HepG2 (cell line): ENCODE measurements at regions not wholly inside any gene's neighbourhood (a gene's known extent, or its start where the extent isn't known, plus 50 kb on each side); places are given as distances from the start of the nearest gene placed in this dataset.

Experiments used
- ATAC-seq: fragments of 200-7000 bp; cut with Tn5 transposase; 3 replicates; pipeline ENCODE4 v1.9.1; 2020; ENCODE audit warnings: mild to moderate bottlenecking, moderate library complexity
- BruUV-seq: library from RNA; stranded (reverse); fragments of 400-500 nt; replicated peaks from 2 replicates; lab custom pipeline; 2021; lab: Mats Ljungman, UMichigan
- CTCF ChIA-PET: fragments of 300-600 bp; formaldehyde crosslinking; extraction: SDS; loops from one replicate; lab custom pipeline; 2021; ENCODE audit warnings: low total read pairs, inconsistent platforms, low intra/inter-chr PET ratio; lab: Yijun Ruan, JAX
- POLR2A ChIA-PET: fragments of 350-600 bp; sonication (Branson Sonifier 250); formaldehyde crosslinking; loops from one replicate; lab custom pipeline; 2020; ENCODE audit warnings: antibody characterized with exemption, inconsistent platforms; lab: Yijun Ruan, JAX
- DNase-seq: peaks from one replicate; pipeline ENCODE4 v3.0.0-alpha.2; 2015; ENCODE audit warnings: low spot score
- FAIRE-seq: peaks from 3 replicates; lab custom pipeline; 2011; peaks lifted over from hg19 to GRCh38; lab: Jason Lieb, UNC
- H2AFZ ChIP-seq: one replicate; pipeline ENCODE4 v1.6.1; 2011; ENCODE audit warnings: low read length, inconsistent platforms
- H3K27ac ChIP-seq: fragments of 300-600 bp; 3 replicates; pipeline ENCODE4 v1.8.0; 2011; ENCODE audit warnings: mixed run types, mild to moderate bottlenecking, mixed read lengths, low read length, inconsistent platforms; ENCODE audit not compliant: insufficient read depth; ENCODE audit errors: extremely low read length
- H3K27me3 ChIP-seq, 2 experiments: fragments of 200-600 bp in 1 of 2; 2 replicates in 1 of 2; 3 replicates in 1 of 2; pipeline versions ENCODE4 v1.6.0 to v1.8.0; 2011; ENCODE audit warnings: low read length in 2 of 2, mild to moderate bottlenecking in 2 of 2, moderate library complexity in 2 of 2, inconsistent platforms in 1 of 2; ENCODE audit not compliant: insufficient read depth in 2 of 2, control insufficient read depth in 1 of 2
- H3K36me3 ChIP-seq, 2 experiments: fragments of 200-600 bp in 1 of 2; replicated peaks in 1 of 2; 2 replicates in 1 of 2; 3 replicates in 1 of 2; pipeline versions ENCODE4 v1.5.1 to v1.8.0; 2011; ENCODE audit warnings: low read length in 2 of 2, inconsistent platforms in 1 of 2; ENCODE audit not compliant: insufficient read depth in 2 of 2, control insufficient read depth in 1 of 2
- H3K4me1 ChIP-seq: 2 replicates; pipeline ENCODE4 v1.5.1; 2012; ENCODE audit warnings: low read length, inconsistent platforms; ENCODE audit not compliant: insufficient read depth
- H3K4me2 ChIP-seq: 2 replicates; pipeline ENCODE4 v1.6.0; 2011; ENCODE audit warnings: low read depth, low read length, inconsistent platforms
- H3K4me3 ChIP-seq, 3 experiments: fragments of 200-600 bp in 1 of 3; sonication (generic), shearing (Covaris generic) in 1 of 3; replicated peaks in 1 of 3; 2 replicates each; pipeline ENCODE4 v1.5.1; 2011 to 2016; ENCODE audit warnings: low read length in 3 of 3, inconsistent platforms in 2 of 3, low read depth in 2 of 3, mild to moderate bottlenecking in 2 of 3, control low read depth in 1 of 3, mixed read lengths in 1 of 3; ENCODE audit not compliant: insufficient read depth in 1 of 3
- H3K79me2 ChIP-seq: one replicate; pipeline ENCODE4 v1.6.1; 2011; ENCODE audit warnings: low read length, inconsistent platforms; ENCODE audit not compliant: insufficient read depth
- H3K9ac ChIP-seq: 2 replicates; pipeline ENCODE4 v1.6.0; 2011; ENCODE audit warnings: mild to moderate bottlenecking, low read depth, low read length, inconsistent platforms; ENCODE audit not compliant: insufficient read depth
- H3K9me3 ChIP-seq: 2 replicates; pipeline ENCODE4 v1.5.1; 2012; ENCODE audit warnings: mild to moderate bottlenecking, low read length
- H4K20me1 ChIP-seq: 2 replicates; pipeline ENCODE4 v1.6.0; 2011; ENCODE audit warnings: inconsistent platforms, mild to moderate bottlenecking, low read length, moderate library complexity; ENCODE audit not compliant: insufficient read depth
- CC2D1A ChIP-seq: sonication (generic); formaldehyde crosslinking; IDR thresholded peaks from 2 replicates; pipeline ENCODE4 v1.8.1; 2023; ENCODE audit warnings: mild to moderate bottlenecking, missing genetic modification reagents
- CEBPG ChIP-seq: IDR thresholded peaks from 2 replicates; pipeline ENCODE4 v1.6.1; 2016
- CREM ChIP-seq, 2 experiments: sonication (generic) in 1 of 2; formaldehyde crosslinking in 1 of 2; IDR thresholded peaks; 2 replicates each; pipeline versions ENCODE4 v1.4.0 to v1.6.1; 2016 to 2020; ENCODE audit warnings: antibody characterized with exemption in 1 of 2, mild to moderate bottlenecking in 1 of 2, missing genetic modification reagents in 1 of 2
- HBP1 ChIP-seq: IDR thresholded peaks from 2 replicates; pipeline ENCODE4 v1.6.1; 2016; ENCODE audit warnings: low read depth, control low read depth
- HNRNPUL1 ChIP-seq: fragments of 200-400 bp; formaldehyde crosslinking; IDR thresholded peaks from 2 replicates; pipeline ENCODE4 v1.6.1; 2017; ENCODE audit warnings: low read depth, mild to moderate bottlenecking, low read length, moderate library complexity
- KAT2B ChIP-seq: fragments of 150-350 bp; IDR thresholded peaks from 2 replicates; pipeline ENCODE4 v1.6.1; 2014; ENCODE audit warnings: low read depth, low read length, borderline replicate concordance
- MYNN ChIP-seq: sonication (generic); formaldehyde crosslinking; IDR thresholded peaks from 2 replicates; pipeline ENCODE4 v1.4.0; 2020; ENCODE audit warnings: mild to moderate bottlenecking, low read depth, missing genetic modification reagents
- PAWR ChIP-seq: sonication (generic); formaldehyde crosslinking; IDR thresholded peaks from 2 replicates; pipeline ENCODE4 v1.4.0; 2020; ENCODE audit warnings: missing genetic modification reagents, mild to moderate bottlenecking, borderline replicate concordance
- PBX3 ChIP-seq: sonication (generic); formaldehyde crosslinking; IDR thresholded peaks from 2 replicates; pipeline ENCODE4 v1.8.1; 2023; ENCODE audit warnings: missing genetic modification reagents, inconsistent platforms, borderline replicate concordance
- RBM22 ChIP-seq: fragments of 200-400 bp; formaldehyde crosslinking; optimal IDR thresholded peaks from 2 replicates; pipeline ENCODE3; 2017; ENCODE audit warnings: mild to moderate bottlenecking, low read length, moderate library complexity
- SP5 ChIP-seq: IDR thresholded peaks from 2 replicates; pipeline ENCODE4 v1.6.1; 2016; ENCODE audit warnings: low read depth, borderline replicate concordance
- ZBTB7B ChIP-seq: sonication (generic); formaldehyde crosslinking; IDR thresholded peaks from 2 replicates; pipeline ENCODE4 v1.4.0; 2020; ENCODE audit warnings: missing genetic modification reagents
- ZBTB8A ChIP-seq: sonication (generic); formaldehyde crosslinking; IDR thresholded peaks from 2 replicates; pipeline ENCODE4 v1.4.0; 2020; ENCODE audit warnings: mild to moderate bottlenecking, low read depth, missing genetic modification reagents, borderline replicate concordance
- ZFP1 ChIP-seq: IDR thresholded peaks from 2 replicates; pipeline ENCODE4 v1.6.1; 2016
- ZNF329 ChIP-seq: sonication (generic); formaldehyde crosslinking; IDR thresholded peaks from 2 replicates; pipeline ENCODE4 v1.9.0; 2021; ENCODE audit warnings: low read depth, mild to moderate bottlenecking, missing genetic modification reagents
- ZNF34 ChIP-seq: sonication (generic); formaldehyde crosslinking; IDR thresholded peaks from 2 replicates; pipeline ENCODE4 v1.4.0; 2020; ENCODE audit warnings: mild to moderate bottlenecking, missing genetic modification reagents, borderline replicate concordance
- ZNF496 ChIP-seq: sonication (generic); formaldehyde crosslinking; IDR thresholded peaks from 2 replicates; pipeline ENCODE4 v1.8.1; 2023; ENCODE audit warnings: mild to moderate bottlenecking, moderate library complexity, missing genetic modification reagents; ENCODE audit not compliant: insufficient replicate concordance
- ZNF550 ChIP-seq: sonication (generic); formaldehyde crosslinking; IDR thresholded peaks from 2 replicates; pipeline ENCODE4 v1.4.0; 2020; ENCODE audit warnings: mild to moderate bottlenecking, missing genetic modification reagents, borderline replicate concordance
- ZNF576 ChIP-seq: sonication (generic); formaldehyde crosslinking; IDR thresholded peaks from 2 replicates; pipeline ENCODE4 v1.4.0; 2020; ENCODE audit warnings: mild to moderate bottlenecking, missing genetic modification reagents
- WGBS: methylation state at CpG from one replicate; pipeline ENCODE4 v1.1.6; 2017; ENCODE audit warnings: low lambda C conversion rate; 5-methylcytosine and 5-hydroxymethylcytosine counted together
- in situ Hi-C: cut with HindIII; loops from 2 replicates; pipeline ENCODE4 v1.10.0; 2017; ENCODE audit warnings: low pct_unique_long_range_greater_than_20kb; ENCODE audit not compliant: extremely low pct_ligation_motif_present
- intact Hi-C: fragments of 100-400 bp; cut with micrococcal nuclease; formaldehyde crosslinking; loops from one replicate; pipeline ENCODE4 v1.10.0; 2022; ENCODE audit not compliant: unreplicated experiment
- TF ChIP-seq, protein P1 (sequence below): sonication (generic); formaldehyde crosslinking; IDR thresholded peaks from 2 replicates; pipeline ENCODE4 v1.4.0; 2020; ENCODE audit warnings: missing genetic modification reagents, borderline replicate concordance

DNA sequence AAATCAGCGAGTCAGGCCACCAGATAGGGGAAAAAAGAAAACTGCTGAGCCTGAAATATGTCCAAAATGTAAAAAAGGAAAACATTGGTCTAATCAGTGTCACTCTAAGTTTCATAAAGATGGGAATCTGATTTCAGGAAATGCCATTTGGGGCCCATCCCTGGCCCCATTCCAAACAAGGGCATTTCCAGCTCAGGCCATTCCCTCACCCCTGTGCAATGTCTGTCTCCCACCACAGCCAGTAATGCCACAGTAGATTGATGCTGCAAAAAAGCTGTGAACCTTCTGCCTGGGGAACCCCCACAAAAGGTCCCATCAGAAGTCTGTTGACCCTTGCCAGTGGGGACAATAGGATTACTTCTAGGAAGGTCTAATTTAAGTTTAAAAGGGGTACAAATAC is 199.6 kb downstream of the YTHDC2 start:
- Histone ChIP-seq H3K36me3 (no peaks in the 10 kb centered on the region), H3K4me1 (no peaks in the 10 kb centered on the region), H3K27me3 (no peaks in the 10 kb centered on the region), H3K27ac (no peak overlapping the region), H3K4me3 (no peak overlapping the region), H3K79me2 (no peaks in the 10 kb centered on the region), H3K9ac (no peak overlapping the region), H2AFZ (no peak overlapping the region), H3K9me3 (peaks cover 27% of the 10 kb centered on the region), H4K20me1 (no peaks in the 10 kb centered on the region), H3K4me2 (no peak overlapping the region)
- TF ChIP-seq PBX3 (CRISPR knock-in tag) (no peak), PAWR (no peak), CEBPG (CRISPR knock-in tag) (no peak), CREM (IDR thresholded peaks at IDR 0.05) (no peak), CREM (CRISPR knock-in tag; IDR thresholded peaks at IDR 0.05) (no peak), ZNF34 (no peak), ZNF329 (CRISPR knock-in tag) (no peak), ZNF496 (CRISPR knock-in tag) (no peak), ZFP1 (no peak), KAT2B (no peak), CC2D1A (CRISPR knock-in tag) (no peak), HBP1 (no peak), ZBTB8A (no peak), ZBTB7B (CRISPR knock-in tag) (no peak), RBM22 (no peak), MYNN (CRISPR knock-in tag) (no peak), ZNF550 (CRISPR knock-in tag) (no peak), HNRNPUL1 (no peak), SP5 (CRISPR knock-in tag) (no peak), ZNF576 (CRISPR knock-in tag) (no peak)
- TF ChIP-seq, protein P1, sequence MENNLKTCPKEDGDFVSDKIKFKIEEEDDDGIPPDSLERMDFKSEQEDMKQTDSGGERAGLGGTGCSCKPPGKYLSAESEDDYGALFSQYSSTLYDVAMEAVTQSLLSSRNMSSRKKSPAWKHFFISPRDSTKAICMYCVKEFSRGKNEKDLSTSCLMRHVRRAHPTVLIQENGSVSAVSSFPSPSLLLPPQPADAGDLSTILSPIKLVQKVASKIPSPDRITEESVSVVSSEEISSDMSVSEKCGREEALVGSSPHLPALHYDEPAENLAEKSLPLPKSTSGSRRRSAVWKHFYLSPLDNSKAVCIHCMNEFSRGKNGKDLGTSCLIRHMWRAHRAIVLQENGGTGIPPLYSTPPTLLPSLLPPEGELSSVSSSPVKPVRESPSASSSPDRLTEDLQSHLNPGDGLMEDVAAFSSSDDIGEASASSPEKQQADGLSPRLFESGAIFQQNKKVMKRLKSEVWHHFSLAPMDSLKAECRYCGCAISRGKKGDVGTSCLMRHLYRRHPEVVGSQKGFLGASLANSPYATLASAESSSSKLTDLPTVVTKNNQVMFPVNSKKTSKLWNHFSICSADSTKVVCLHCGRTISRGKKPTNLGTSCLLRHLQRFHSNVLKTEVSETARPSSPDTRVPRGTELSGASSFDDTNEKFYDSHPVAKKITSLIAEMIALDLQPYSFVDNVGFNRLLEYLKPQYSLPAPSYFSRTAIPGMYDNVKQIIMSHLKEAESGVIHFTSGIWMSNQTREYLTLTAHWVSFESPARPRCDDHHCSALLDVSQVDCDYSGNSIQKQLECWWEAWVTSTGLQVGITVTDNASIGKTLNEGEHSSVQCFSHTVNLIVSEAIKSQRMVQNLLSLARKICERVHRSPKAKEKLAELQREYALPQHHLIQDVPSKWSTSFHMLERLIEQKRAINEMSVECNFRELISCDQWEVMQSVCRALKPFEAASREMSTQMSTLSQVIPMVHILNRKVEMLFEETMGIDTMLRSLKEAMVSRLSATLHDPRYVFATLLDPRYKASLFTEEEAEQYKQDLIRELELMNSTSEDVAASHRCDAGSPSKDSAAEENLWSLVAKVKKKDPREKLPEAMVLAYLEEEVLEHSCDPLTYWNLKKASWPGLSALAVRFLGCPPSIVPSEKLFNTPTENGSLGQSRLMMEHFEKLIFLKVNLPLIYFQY (CRISPR knock-in tag), result no peak
- no peak for DNase-seq
- in situ Hi-C loops (no loop called here), intact Hi-C loops (no loop called here)
- no peak for FAIRE-seq
- ChIA-PET CTCF (no interaction called here), POLR2A (no interaction called here)
- ATAC-seq, result no peak
- 0% methylated on average over 1 of the region's 1 CpG for WGBS
- BruUV-seq, result no TSS peak
